HepG2 (cell line): ENCODE measurements at regions not wholly inside any gene's neighbourhood (a gene's known extent, or its start where the extent isn't known, plus 50 kb on each side); places are given as distances from the start of the nearest gene placed in this dataset.

Source experiments
- ATAC-seq: fragments of 200-7000 bp; cut with Tn5 transposase; 3 replicates; pipeline ENCODE4 v1.9.1; 2020; ENCODE audit warnings: mild to moderate bottlenecking, moderate library complexity
- BruUV-seq: library from RNA; stranded (reverse); fragments of 400-500 nt; replicated peaks from 2 replicates; lab custom pipeline; 2021; lab: Mats Ljungman, UMichigan
- CTCF ChIA-PET: fragments of 300-600 bp; formaldehyde crosslinking; extraction: SDS; loops from one replicate; lab custom pipeline; 2021; ENCODE audit warnings: low total read pairs, inconsistent platforms, low intra/inter-chr PET ratio; lab: Yijun Ruan, JAX
- POLR2A ChIA-PET: fragments of 350-600 bp; sonication (Branson Sonifier 250); formaldehyde crosslinking; loops from one replicate; lab custom pipeline; 2020; ENCODE audit warnings: antibody characterized with exemption, inconsistent platforms; lab: Yijun Ruan, JAX
- DNase-seq: peaks from one replicate; pipeline ENCODE4 v3.0.0-alpha.2; 2015; ENCODE audit warnings: low spot score
- FAIRE-seq: peaks from 3 replicates; lab custom pipeline; 2011; peaks lifted over from hg19 to GRCh38; lab: Jason Lieb, UNC
- H2AFZ ChIP-seq: one replicate; pipeline ENCODE4 v1.6.1; 2011; ENCODE audit warnings: low read length, inconsistent platforms
- H3K27ac ChIP-seq: fragments of 300-600 bp; 3 replicates; pipeline ENCODE4 v1.8.0; 2011; ENCODE audit warnings: mixed run types, mild to moderate bottlenecking, mixed read lengths, low read length, inconsistent platforms; ENCODE audit not compliant: insufficient read depth; ENCODE audit errors: extremely low read length
- H3K27me3 ChIP-seq, 2 experiments: fragments of 200-600 bp in 1 of 2; 2 replicates in 1 of 2; 3 replicates in 1 of 2; pipeline versions ENCODE4 v1.6.0 to v1.8.0; 2011; ENCODE audit warnings: low read length in 2 of 2, mild to moderate bottlenecking in 2 of 2, moderate library complexity in 2 of 2, inconsistent platforms in 1 of 2; ENCODE audit not compliant: insufficient read depth in 2 of 2, control insufficient read depth in 1 of 2
- H3K36me3 ChIP-seq, 2 experiments: fragments of 200-600 bp in 1 of 2; replicated peaks in 1 of 2; 2 replicates in 1 of 2; 3 replicates in 1 of 2; pipeline versions ENCODE4 v1.5.1 to v1.8.0; 2011; ENCODE audit warnings: low read length in 2 of 2, inconsistent platforms in 1 of 2; ENCODE audit not compliant: insufficient read depth in 2 of 2, control insufficient read depth in 1 of 2
- H3K4me1 ChIP-seq: 2 replicates; pipeline ENCODE4 v1.5.1; 2012; ENCODE audit warnings: low read length, inconsistent platforms; ENCODE audit not compliant: insufficient read depth
- H3K4me2 ChIP-seq: 2 replicates; pipeline ENCODE4 v1.6.0; 2011; ENCODE audit warnings: low read depth, low read length, inconsistent platforms
- H3K4me3 ChIP-seq, 3 experiments: fragments of 200-600 bp in 1 of 3; sonication (generic), shearing (Covaris generic) in 1 of 3; replicated peaks in 1 of 3; 2 replicates each; pipeline ENCODE4 v1.5.1; 2011 to 2016; ENCODE audit warnings: low read length in 3 of 3, inconsistent platforms in 2 of 3, low read depth in 2 of 3, mild to moderate bottlenecking in 2 of 3, control low read depth in 1 of 3, mixed read lengths in 1 of 3; ENCODE audit not compliant: insufficient read depth in 1 of 3
- H3K79me2 ChIP-seq: one replicate; pipeline ENCODE4 v1.6.1; 2011; ENCODE audit warnings: low read length, inconsistent platforms; ENCODE audit not compliant: insufficient read depth
- H3K9ac ChIP-seq: 2 replicates; pipeline ENCODE4 v1.6.0; 2011; ENCODE audit warnings: mild to moderate bottlenecking, low read depth, low read length, inconsistent platforms; ENCODE audit not compliant: insufficient read depth
- H3K9me3 ChIP-seq: 2 replicates; pipeline ENCODE4 v1.5.1; 2012; ENCODE audit warnings: mild to moderate bottlenecking, low read length
- H4K20me1 ChIP-seq: 2 replicates; pipeline ENCODE4 v1.6.0; 2011; ENCODE audit warnings: inconsistent platforms, mild to moderate bottlenecking, low read length, moderate library complexity; ENCODE audit not compliant: insufficient read depth
- MAFG ChIP-seq: sonication (generic); formaldehyde crosslinking; IDR thresholded peaks from 2 replicates; pipeline ENCODE4 v1.5.1; 2020; ENCODE audit warnings: mild to moderate bottlenecking, missing genetic modification reagents
- MTERF4 ChIP-seq: sonication (generic); formaldehyde crosslinking; IDR thresholded peaks from 2 replicates; pipeline ENCODE4 v1.8.0; 2023; ENCODE audit warnings: mild to moderate bottlenecking, missing genetic modification reagents
- ONECUT2 ChIP-seq: sonication (generic); formaldehyde crosslinking; IDR thresholded peaks from 2 replicates; pipeline ENCODE4 v1.4.0; 2020; ENCODE audit warnings: missing genetic modification reagents
- POLR2A ChIP-seq, 2 experiments: IDR thresholded peaks; 2 replicates each; pipeline ENCODE4 v1.6.1; 2011; ENCODE audit warnings: low read depth in 2 of 2, low read length in 2 of 2, mild to moderate bottlenecking in 1 of 2, moderate library complexity in 1 of 2; ENCODE audit not compliant: insufficient read depth in 1 of 2
- SPEN ChIP-seq: sonication (generic); formaldehyde crosslinking; IDR thresholded peaks from 2 replicates; pipeline ENCODE4 v1.5.1; 2020; ENCODE audit warnings: low read depth, mild to moderate bottlenecking, missing genetic modification reagents
- XBP1 ChIP-seq: sonication (generic); formaldehyde crosslinking; IDR thresholded peaks from 2 replicates; pipeline ENCODE4 v1.5.0; 2020; ENCODE audit warnings: missing genetic modification reagents
- YEATS2 ChIP-seq: sonication (generic); formaldehyde crosslinking; IDR thresholded peaks from 2 replicates; pipeline ENCODE4 v1.4.0; 2020; ENCODE audit warnings: missing genetic modification reagents, borderline replicate concordance
- ZBTB20 ChIP-seq: sonication (generic); formaldehyde crosslinking; IDR thresholded peaks from 2 replicates; pipeline ENCODE4 v1.8.1; 2023; ENCODE audit warnings: missing genetic modification reagents, low read depth, mild to moderate bottlenecking, borderline replicate concordance
- ZFP90 ChIP-seq: sonication (generic); formaldehyde crosslinking; IDR thresholded peaks from 2 replicates; pipeline ENCODE4 v1.8.0; 2022; ENCODE audit warnings: missing genetic modification reagents, mild to moderate bottlenecking, inconsistent platforms, borderline replicate concordance
- ZFY ChIP-seq: sonication (generic); formaldehyde crosslinking; IDR thresholded peaks from 2 replicates; pipeline ENCODE4 v1.4.0; 2020; ENCODE audit warnings: missing genetic modification reagents
- ZNF160 ChIP-seq: sonication (generic); formaldehyde crosslinking; IDR thresholded peaks from 2 replicates; pipeline ENCODE4 v1.8.0; 2022; ENCODE audit warnings: mild to moderate bottlenecking, inconsistent platforms, missing genetic modification reagents
- ZNF572 ChIP-seq: sonication (generic); formaldehyde crosslinking; IDR thresholded peaks from 2 replicates; pipeline ENCODE4 v1.5.1; 2020; ENCODE audit warnings: mild to moderate bottlenecking, missing genetic modification reagents
- ZNF775 ChIP-seq: sonication (generic); formaldehyde crosslinking; IDR thresholded peaks from 2 replicates; pipeline ENCODE4 v1.4.0; 2020; ENCODE audit warnings: missing genetic modification reagents, mild to moderate bottlenecking, moderate library complexity, borderline replicate concordance
- ZNF792 ChIP-seq: IDR thresholded peaks from 2 replicates; pipeline ENCODE4 v1.6.1; 2016
- WGBS: methylation state at CpG from one replicate; pipeline ENCODE4 v1.1.6; 2017; ENCODE audit warnings: low lambda C conversion rate; 5-methylcytosine and 5-hydroxymethylcytosine counted together
- in situ Hi-C: cut with HindIII; loops from 2 replicates; pipeline ENCODE4 v1.10.0; 2017; ENCODE audit warnings: low pct_unique_long_range_greater_than_20kb; ENCODE audit not compliant: extremely low pct_ligation_motif_present
- intact Hi-C: fragments of 100-400 bp; cut with micrococcal nuclease; formaldehyde crosslinking; loops from one replicate; pipeline ENCODE4 v1.10.0; 2022; ENCODE audit not compliant: unreplicated experiment
- TF ChIP-seq, protein P1 (sequence below): sonication (generic); formaldehyde crosslinking; IDR thresholded peaks from 2 replicates; pipeline ENCODE4 v1.4.0; 2020; ENCODE audit warnings: mild to moderate bottlenecking, missing genetic modification reagents, borderline replicate concordance

GRCh38 chr15:70539912-70540530 lies 223.3 kb downstream of the UACA start:
- DNase-seq: no peak

GRCh38 chr15:70539409-70539808 lies 223.9 kb downstream of the UACA start:
- H4K20me1 ChIP-seq: no peaks in the 10 kb centered on the region
- no peaks in the 10 kb centered on the region for H3K79me2 ChIP-seq
- no peak overlapping the region for H3K4me3 ChIP-seq
- no peak overlapping the region for H3K27ac ChIP-seq
- H3K36me3 ChIP-seq: no peaks in the 10 kb centered on the region
- no peak overlapping the region for H3K9ac ChIP-seq
- in situ Hi-C loops: no loop called here
- H3K4me2 ChIP-seq: no peak overlapping the region
- H3K27me3 ChIP-seq: peaks cover 0 to 8% of the 10 kb centered on the region in 2 experiments; a peak in 1 of 5 replicates
- no peak for DNase-seq
- H2AFZ ChIP-seq: no peak overlapping the region
- WGBS: 52% methylated on average over 5 of the region's 5 CpGs
- ChIA-PET CTCF (no interaction called here), POLR2A (no interaction called here)
- FAIRE-seq: no peak
- BruUV-seq: no TSS peak
- intact Hi-C loops: no loop called here
- H3K4me1 ChIP-seq: peaks cover 13% of the 10 kb centered on the region
- no peak for ATAC-seq
- H3K9me3 ChIP-seq: no peaks in the 10 kb centered on the region
- TF ChIP-seq MTERF4 (CRISPR knock-in tag) (no peak), ZNF775 (CRISPR knock-in tag) (no peak), POLR2A (IDR thresholded peaks at IDR 0.05; ENCODE audit: insufficient read depth in 1 of 2, low read depth in 2 of 2, low read length in 2 of 2) (no peak), ONECUT2 (CRISPR knock-in tag) (no peak), ZFY (CRISPR knock-in tag) (no peak), SPEN (CRISPR knock-in tag) (no peak), ZNF572 (CRISPR knock-in tag) (no peak), MAFG (CRISPR knock-in tag) (no peak), ZNF160 (CRISPR knock-in tag) (no peak), YEATS2 (CRISPR knock-in tag) (no peak), ZNF792 (CRISPR knock-in tag) (no peak), ZBTB20 (CRISPR knock-in tag) (no peak), XBP1 (no peak)
- TF ChIP-seq, protein P1, sequence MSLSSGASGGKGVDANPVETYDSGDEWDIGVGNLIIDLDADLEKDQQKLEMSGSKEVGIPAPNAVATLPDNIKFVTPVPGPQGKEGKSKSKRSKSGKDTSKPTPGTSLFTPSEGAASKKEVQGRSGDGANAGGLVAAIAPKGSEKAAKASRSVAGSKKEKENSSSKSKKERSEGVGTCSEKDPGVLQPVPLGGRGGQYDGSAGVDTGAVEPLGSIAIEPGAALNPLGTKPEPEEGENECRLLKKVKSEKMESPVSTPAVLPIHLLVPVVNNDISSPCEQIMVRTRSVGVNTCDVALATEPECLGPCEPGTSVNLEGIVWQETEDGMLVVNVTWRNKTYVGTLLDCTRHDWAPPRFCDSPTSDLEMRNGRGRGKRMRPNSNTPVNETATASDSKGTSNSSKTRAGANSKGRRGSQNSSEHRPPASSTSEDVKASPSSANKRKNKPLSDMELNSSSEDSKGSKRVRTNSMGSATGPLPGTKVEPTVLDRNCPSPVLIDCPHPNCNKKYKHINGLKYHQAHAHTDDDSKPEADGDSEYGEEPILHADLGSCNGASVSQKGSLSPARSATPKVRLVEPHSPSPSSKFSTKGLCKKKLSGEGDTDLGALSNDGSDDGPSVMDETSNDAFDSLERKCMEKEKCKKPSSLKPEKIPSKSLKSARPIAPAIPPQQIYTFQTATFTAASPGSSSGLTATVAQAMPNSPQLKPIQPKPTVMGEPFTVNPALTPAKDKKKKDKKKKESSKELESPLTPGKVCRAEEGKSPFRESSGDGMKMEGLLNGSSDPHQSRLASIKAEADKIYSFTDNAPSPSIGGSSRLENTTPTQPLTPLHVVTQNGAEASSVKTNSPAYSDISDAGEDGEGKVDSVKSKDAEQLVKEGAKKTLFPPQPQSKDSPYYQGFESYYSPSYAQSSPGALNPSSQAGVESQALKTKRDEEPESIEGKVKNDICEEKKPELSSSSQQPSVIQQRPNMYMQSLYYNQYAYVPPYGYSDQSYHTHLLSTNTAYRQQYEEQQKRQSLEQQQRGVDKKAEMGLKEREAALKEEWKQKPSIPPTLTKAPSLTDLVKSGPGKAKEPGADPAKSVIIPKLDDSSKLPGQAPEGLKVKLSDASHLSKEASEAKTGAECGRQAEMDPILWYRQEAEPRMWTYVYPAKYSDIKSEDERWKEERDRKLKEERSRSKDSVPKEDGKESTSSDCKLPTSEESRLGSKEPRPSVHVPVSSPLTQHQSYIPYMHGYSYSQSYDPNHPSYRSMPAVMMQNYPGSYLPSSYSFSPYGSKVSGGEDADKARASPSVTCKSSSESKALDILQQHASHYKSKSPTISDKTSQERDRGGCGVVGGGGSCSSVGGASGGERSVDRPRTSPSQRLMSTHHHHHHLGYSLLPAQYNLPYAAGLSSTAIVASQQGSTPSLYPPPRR (CRISPR knock-in tag): no peak

More at GRCh38 chr15:70539912-70540530, 223.3 kb downstream of the UACA start:
- H3K9me3 ChIP-seq: no peaks in the 10 kb centered on the region
- H4K20me1 ChIP-seq: no peaks in the 10 kb centered on the region
- peaks cover 13% of the 10 kb centered on the region for H3K4me1 ChIP-seq
- no peak for ATAC-seq
- no peaks in the 10 kb centered on the region for H3K36me3 ChIP-seq
- H2AFZ ChIP-seq: no peak overlapping the region
- WGBS: 30% methylated on average over 2 of the region's 12 CpGs
- ChIA-PET POLR2A (no interaction called here), CTCF (no interaction called here)
- FAIRE-seq: no peak
- H3K4me2 ChIP-seq: no peak overlapping the region
- intact Hi-C loops: no loop called here
- H3K79me2 ChIP-seq: no peaks in the 10 kb centered on the region
- peaks cover 0 to 6% of the 10 kb centered on the region in 2 experiments; a peak in 1 of 5 replicates for H3K27me3 ChIP-seq
- H3K4me3 ChIP-seq: no peak overlapping the region
- in situ Hi-C loops: no loop called here
- H3K9ac ChIP-seq: no peak overlapping the region
- BruUV-seq: no TSS peak
- H3K27ac ChIP-seq: no peak overlapping the region
- no peak for TF ChIP-seq ZFP90 (CRISPR knock-in tag)
- TF ChIP-seq, all 625 proteins: peak for 0
